Lung (tissue), 11 donors: ENCODE measurements at regions not wholly inside any gene's neighbourhood (a gene's known extent, or its start where the extent isn't known, plus 50 kb on each side); places are given as distances from the start of the nearest gene placed in this dataset.

ENCODE experiments used
- ATAC-seq: fragments of 200-7000 bp; cut with Tn5 transposase; one replicate; pipeline ENCODE4 v1.9.1; 2020; ENCODE audit warnings: moderate number of reproducible peaks; ENCODE audit not compliant: insufficient read depth, low FRiP score
- DNase-seq, 3 donors: peaks; one replicate each; pipeline ENCODE4 v3.0.0-alpha.2; 2013 to 2017
- H3K27ac ChIP-seq, 2 donors: one replicate each; pipeline ENCODE4 v1.5.1; 2013; ENCODE audit warnings: mild to moderate bottlenecking in 2 of 2, moderate library complexity in 2 of 2, control low read depth in 1 of 2, inconsistent platforms in 1 of 2, low read depth in 1 of 2, low read length in 1 of 2
- H3K27me3 ChIP-seq, 3 donors: one replicate each; pipeline ENCODE4 v1.5.1; 2013; ENCODE audit warnings: low read length in 2 of 3; ENCODE audit not compliant: control insufficient read depth in 3 of 3, insufficient read depth in 3 of 3
- H3K36me3 ChIP-seq, 4 donors: one replicate each; pipeline ENCODE4 v1.5.1; 2013; ENCODE audit warnings: low read length in 4 of 4, mild to moderate bottlenecking in 1 of 4, moderate library complexity in 1 of 4; ENCODE audit not compliant: control insufficient read depth in 4 of 4, insufficient read depth in 4 of 4
- H3K4me1 ChIP-seq, 5 donors: one replicate each; pipeline ENCODE4 v1.5.1; 2013; ENCODE audit warnings: low read length in 5 of 5, mild to moderate bottlenecking in 2 of 5, moderate library complexity in 1 of 5; ENCODE audit not compliant: control insufficient read depth in 5 of 5, insufficient read depth in 5 of 5
- H3K4me3 ChIP-seq: one replicate; pipeline ENCODE4 v1.5.1; 2013; ENCODE audit warnings: mild to moderate bottlenecking, control low read depth, moderate library complexity
- H3K9ac ChIP-seq, 2 donors: one replicate each; pipeline ENCODE4 v1.5.1; 2013; ENCODE audit warnings: low read length in 2 of 2, control low read depth in 1 of 2; ENCODE audit not compliant: insufficient read depth in 1 of 2
- H3K9me3 ChIP-seq, 4 donors: one replicate each; pipeline ENCODE4 v1.5.1; 2013; ENCODE audit warnings: low read length in 3 of 4, mild to moderate bottlenecking in 1 of 4, moderate library complexity in 1 of 4; ENCODE audit not compliant: control insufficient read depth in 4 of 4, insufficient read depth in 3 of 4
- WGBS, 2 donors: extraction: QIAGEN DNeasy Blood & Tissue Kit; methylation state at CpG; one replicate each; pipeline ENCODE4 v1.1.7; 2013; 5-methylcytosine and 5-hydroxymethylcytosine counted together
- TF ChIP-seq, protein P1 (sequence below): IDR thresholded peaks from 2 replicates; pipeline ENCODE4 v1.5.1; 2012; ENCODE audit warnings: mild to moderate bottlenecking; ENCODE audit errors: control extremely low read depth, extremely low read depth
- donor health status: control.
- donor health status: control.
- donor health status: Bipolar disorder and iron deficiency.
- donor health status: healthy.
- donor health status: DM: yes; HTN: yes; CAD: no.

DNA sequence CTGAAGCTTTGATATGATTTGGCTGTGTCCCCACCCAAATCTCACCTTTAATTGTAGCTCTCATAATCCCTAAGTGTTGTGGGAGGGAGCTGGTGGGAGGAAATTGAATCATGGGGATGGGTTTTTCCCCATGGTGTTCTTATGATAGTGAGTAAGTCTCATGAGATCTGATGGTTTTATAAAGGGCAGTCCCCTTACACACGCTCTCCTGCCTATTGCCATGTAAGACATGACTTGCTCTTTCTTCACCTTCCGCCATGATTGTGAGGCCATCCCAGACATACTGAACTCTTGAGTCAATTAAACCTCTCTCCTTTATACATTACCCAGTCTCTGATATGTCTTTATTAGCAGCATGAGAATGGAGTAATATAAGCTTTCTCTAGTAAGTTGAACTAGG, 261.9 kb downstream of the HLX start:
- no peaks in the 10 kb centered on the region for H3K27me3 ChIP-seq
- DNase-seq: peak in 2 of 3 donors; percentile 31 to 68
- H3K4me1 ChIP-seq: peaks cover 0 to 26% (median 5%) of the 10 kb centered on the region in 5 donors
- no peak overlapping the region for H3K4me3 ChIP-seq
- no peak for ATAC-seq
- H3K9me3 ChIP-seq: no peaks in the 10 kb centered on the region
- TF ChIP-seq, protein P1, sequence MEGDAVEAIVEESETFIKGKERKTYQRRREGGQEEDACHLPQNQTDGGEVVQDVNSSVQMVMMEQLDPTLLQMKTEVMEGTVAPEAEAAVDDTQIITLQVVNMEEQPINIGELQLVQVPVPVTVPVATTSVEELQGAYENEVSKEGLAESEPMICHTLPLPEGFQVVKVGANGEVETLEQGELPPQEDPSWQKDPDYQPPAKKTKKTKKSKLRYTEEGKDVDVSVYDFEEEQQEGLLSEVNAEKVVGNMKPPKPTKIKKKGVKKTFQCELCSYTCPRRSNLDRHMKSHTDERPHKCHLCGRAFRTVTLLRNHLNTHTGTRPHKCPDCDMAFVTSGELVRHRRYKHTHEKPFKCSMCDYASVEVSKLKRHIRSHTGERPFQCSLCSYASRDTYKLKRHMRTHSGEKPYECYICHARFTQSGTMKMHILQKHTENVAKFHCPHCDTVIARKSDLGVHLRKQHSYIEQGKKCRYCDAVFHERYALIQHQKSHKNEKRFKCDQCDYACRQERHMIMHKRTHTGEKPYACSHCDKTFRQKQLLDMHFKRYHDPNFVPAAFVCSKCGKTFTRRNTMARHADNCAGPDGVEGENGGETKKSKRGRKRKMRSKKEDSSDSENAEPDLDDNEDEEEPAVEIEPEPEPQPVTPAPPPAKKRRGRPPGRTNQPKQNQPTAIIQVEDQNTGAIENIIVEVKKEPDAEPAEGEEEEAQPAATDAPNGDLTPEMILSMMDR: no peak
- no peaks in the 10 kb centered on the region for H3K36me3 ChIP-seq
- 94% methylated on average over 2 of the region's 2 CpGs for WGBS, 2 donors
- no peak overlapping the region for H3K9ac ChIP-seq
- no peak overlapping the region for H3K27ac ChIP-seq

DNA sequence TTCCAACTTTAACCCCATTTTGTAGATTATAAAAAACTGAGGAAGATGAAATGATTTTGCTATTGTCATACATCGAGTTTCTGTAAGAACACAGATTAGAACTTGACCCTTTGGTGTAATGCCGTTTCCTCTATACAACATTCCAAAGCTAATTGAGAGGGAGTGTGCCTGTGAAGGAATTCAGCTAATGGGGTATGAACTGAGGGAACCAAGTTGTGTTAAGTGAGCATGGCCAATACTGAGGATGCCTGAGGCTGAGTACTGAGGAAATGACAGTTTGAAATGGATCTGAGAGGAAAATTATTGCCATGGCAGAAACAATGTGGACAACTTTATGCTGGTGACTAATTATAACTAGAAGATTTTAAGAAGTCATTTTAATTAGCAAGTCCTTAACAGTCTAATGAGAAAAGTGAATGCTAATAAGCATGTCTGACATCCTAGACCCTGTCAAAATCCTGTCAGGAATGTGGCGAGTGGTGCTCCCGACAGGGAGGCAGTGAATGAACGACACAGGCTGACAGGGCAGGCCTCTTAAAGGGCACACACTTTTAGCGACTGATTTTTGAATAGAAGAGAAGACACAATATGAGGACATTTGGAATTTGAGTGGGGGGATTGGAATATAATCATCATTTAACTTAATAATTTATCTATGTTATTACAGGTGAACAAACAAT, 262.5 kb downstream of the HLX start:
- Histone ChIP-seq H3K27me3 (no peaks in the 10 kb centered on the region), H3K9me3 (no peaks in the 10 kb centered on the region), H3K27ac (peak overlapping the region in 1 of 2 donors; percentile 45), H3K4me3 (no peak overlapping the region), H3K4me1 (peaks cover 0 to 26% (median 5%) of the 10 kb centered on the region in 5 donors), H3K36me3 (no peaks in the 10 kb centered on the region), H3K9ac (no peak overlapping the region)
- peak; percentile 86 to 98 (median 98) for DNase-seq
- TF ChIP-seq, protein P1: no peak
- no peak for ATAC-seq
- 68 to 80% methylated on average over 6 of the region's 6 CpGs for WGBS, 2 donors

DNA sequence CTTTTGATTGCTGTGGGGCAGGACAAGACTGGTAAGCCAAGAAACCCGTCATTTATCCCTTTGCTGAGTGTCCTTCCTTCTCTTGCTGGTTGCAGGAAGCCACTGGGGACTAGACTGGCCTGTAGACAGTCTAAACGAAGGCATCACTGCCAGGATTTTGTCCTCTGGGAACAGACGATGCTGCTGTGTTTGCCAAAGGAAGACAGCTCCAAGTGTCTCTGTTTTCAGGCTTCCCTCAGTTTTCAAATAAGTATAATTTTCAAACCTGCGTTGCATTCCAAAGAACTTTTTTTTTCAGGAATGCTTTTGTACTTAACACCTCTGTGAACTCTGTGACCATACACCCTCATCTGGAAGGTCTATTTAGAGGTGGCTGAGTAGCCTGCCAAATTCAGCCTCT, 269.4 kb downstream of the HLX start:
- Histone ChIP-seq H3K36me3 (no peaks in the 10 kb centered on the region), H3K4me3 (no peak overlapping the region), H3K9me3 (peaks cover 0 to 4% (median 1%) of the 10 kb centered on the region in 4 donors), H3K27me3 (no peaks in the 10 kb centered on the region), H3K27ac (no peak overlapping the region), H3K9ac (no peak overlapping the region), H3K4me1 (peaks cover 0 to 6% (median 0%) of the 10 kb centered on the region in 5 donors)
- TF ChIP-seq, protein P1: no peak
- WGBS, 2 donors: 62 to 81% methylated on average over 4 of the region's 4 CpGs
- no peak for DNase-seq
- no peak for ATAC-seq
